GM23248 (cell line): ENCODE measurements at regions not wholly inside any gene's neighbourhood (a gene's known extent, or its start where the extent isn't known, plus 50 kb on each side); places are given as distances from the start of the nearest gene placed in this dataset.

Source experiments
- DNase-seq: peaks from one replicate; pipeline ENCODE4 v3.0.0-alpha.2; 2015
- H2AFZ ChIP-seq: fragments of 200-600 bp; sonication (generic); 2 replicates; pipeline ENCODE4 v1.6.1; 2016; ENCODE audit warnings: antibody characterized with exemption
- H3F3A ChIP-seq: fragments of 200-600 bp; sonication (generic); 2 replicates; pipeline ENCODE4 v1.6.1; 2016; ENCODE audit warnings: mild to moderate bottlenecking, antibody characterized with exemption, mixed run types; ENCODE audit not compliant: insufficient read depth
- H3K27ac ChIP-seq: fragments of 200-600 bp; sonication (generic); 2 replicates; pipeline ENCODE4 v1.5.1; 2016; ENCODE audit warnings: mild to moderate bottlenecking
- H3K27me3 ChIP-seq: fragments of 200-600 bp; sonication (generic); replicated peaks from 2 replicates; pipeline ENCODE4 v1.6.1; 2016; ENCODE audit warnings: mild to moderate bottlenecking; ENCODE audit not compliant: insufficient read depth
- H3K36me3 ChIP-seq: fragments of 200-600 bp; sonication (generic); 2 replicates; pipeline ENCODE4 v1.6.1; 2016; ENCODE audit warnings: low read depth, mild to moderate bottlenecking
- H3K4me1 ChIP-seq: fragments of 200-600 bp; sonication (generic); 2 replicates; pipeline ENCODE4 v1.6.1; 2016; ENCODE audit warnings: mild to moderate bottlenecking; ENCODE audit not compliant: insufficient read depth
- H3K4me2 ChIP-seq: fragments of 200-600 bp; sonication (generic); one replicate; pipeline ENCODE4 v1.6.1; 2016; ENCODE audit warnings: mild to moderate bottlenecking; ENCODE audit not compliant: unreplicated experiment
- H3K4me3 ChIP-seq: fragments of 200-600 bp; sonication (generic); 2 replicates; pipeline ENCODE4 v1.5.1; 2016; ENCODE audit warnings: mild to moderate bottlenecking
- H3K79me2 ChIP-seq: fragments of 200-600 bp; sonication (generic); 2 replicates; pipeline ENCODE4 v1.6.1; 2016; ENCODE audit warnings: mild to moderate bottlenecking; ENCODE audit not compliant: insufficient read depth
- H3K9ac ChIP-seq: fragments of 200-600 bp; sonication (generic); 2 replicates; pipeline ENCODE4 v1.6.1; 2016; ENCODE audit warnings: mild to moderate bottlenecking
- H3K9me2 ChIP-seq: fragments of 200-600 bp; sonication (generic); 2 replicates; pipeline ENCODE4 v1.6.1; 2016; ENCODE audit warnings: mixed run types, mild to moderate bottlenecking, moderate library complexity; ENCODE audit not compliant: insufficient read depth
- H3K9me3 ChIP-seq: fragments of 200-600 bp; sonication (generic); one replicate; pipeline ENCODE4 v1.6.1; 2017; ENCODE audit warnings: low read depth
- H4K20me1 ChIP-seq: fragments of 200-600 bp; sonication (generic); 2 replicates; pipeline ENCODE4 v1.6.0; 2016; ENCODE audit not compliant: insufficient read depth
- EZH2 ChIP-seq: fragments of 200-600 bp; sonication (generic); IDR thresholded peaks from 2 replicates; pipeline ENCODE4 v1.6.1; 2018; ENCODE audit warnings: antibody characterized with exemption, mild to moderate bottlenecking; ENCODE audit not compliant: insufficient read depth, poor library complexity, severe bottlenecking
- EZH2phosphoT487 ChIP-seq: fragments of 200-600 bp; sonication (generic); IDR thresholded peaks from 2 replicates; pipeline ENCODE4 v1.6.1; 2018; ENCODE audit warnings: antibody characterized with exemption, moderate library complexity, mild to moderate bottlenecking, low read depth; ENCODE audit not compliant: insufficient read depth
- WGBS, 2 experiments: methylation state at CpG; one replicate each; pipeline ENCODE4 v1.1.6; 2015 to 2017; ENCODE audit warnings: low lambda C conversion rate in 2 of 2, low coverage in 1 of 2; ENCODE audit errors: missing lambda C conversion rate in 2 of 2; 5-methylcytosine and 5-hydroxymethylcytosine counted together
- in situ Hi-C: fragments of 300-500 bp; cut with MboI; formaldehyde crosslinking; loops from 2 replicates; pipeline ENCODE4 v1.15.0; 2020

DNA sequence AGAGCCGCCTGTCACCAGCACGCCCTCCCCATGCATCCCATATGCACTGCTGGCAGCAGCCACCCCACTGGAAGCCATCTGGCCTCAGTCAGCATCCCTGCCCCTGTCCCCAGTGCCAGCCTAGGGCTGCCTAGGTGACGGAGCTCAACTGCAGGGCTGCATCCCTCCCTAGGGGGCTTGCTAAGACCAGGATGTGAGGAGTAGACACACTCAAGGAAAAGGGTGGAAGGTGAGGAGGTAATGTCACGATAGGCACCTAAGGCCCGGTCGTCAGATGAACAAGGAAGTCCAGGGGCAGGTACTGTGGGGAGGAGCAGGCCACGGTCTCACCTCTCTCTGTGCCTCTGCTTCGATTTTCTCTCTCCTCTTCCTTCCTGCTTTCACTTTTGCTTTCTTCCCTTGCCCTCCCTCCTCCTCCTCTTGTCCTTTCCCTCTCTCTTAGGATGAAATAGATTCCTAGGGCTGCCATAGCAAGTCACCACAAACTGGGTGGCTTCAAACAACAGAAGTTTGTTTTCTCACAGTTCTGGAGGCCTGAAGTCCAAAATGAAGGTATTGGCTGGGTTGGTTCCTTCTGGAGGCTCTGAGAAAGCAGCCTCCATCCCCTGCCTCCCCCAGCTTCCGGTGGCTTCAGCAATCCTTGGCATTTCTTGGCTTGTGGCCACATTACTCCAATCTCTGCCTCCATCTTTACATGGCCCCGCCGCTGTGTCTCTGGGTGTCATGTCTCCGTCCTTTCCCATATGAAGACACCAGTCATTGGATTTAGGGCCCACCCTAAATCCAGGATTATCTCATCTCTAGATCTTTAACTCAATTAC is 298.3 kb downstream of the SHQ1 start:
- no peaks in the 10 kb centered on the region for H3K36me3 ChIP-seq
- H3K79me2 ChIP-seq, result no peaks in the 10 kb centered on the region
- H3K27me3 ChIP-seq, result no peaks in the 10 kb centered on the region
- H3F3A ChIP-seq, result no peaks in the 10 kb centered on the region
- H3K9ac ChIP-seq, result no peak overlapping the region
- H2AFZ ChIP-seq, result no peak overlapping the region
- no peak overlapping the region for H3K27ac ChIP-seq
- H3K9me2 ChIP-seq, result no peaks in the 10 kb centered on the region
- H3K9me3 ChIP-seq, result no peaks in the 10 kb centered on the region
- in situ Hi-C loops, result no loop called here
- H4K20me1 ChIP-seq, result no peaks in the 10 kb centered on the region
- no peak overlapping the region for H3K4me2 ChIP-seq
- H3K4me1 ChIP-seq, result no peaks in the 10 kb centered on the region
- WGBS, 2 experiments, result 72 to 78% methylated on average over 12 of the region's 12 CpGs
- no peak for DNase-seq
- H3K4me3 ChIP-seq, result no peak overlapping the region
- no peak for TF ChIP-seq EZH2phosphoT487
- no peak for TF ChIP-seq EZH2

GRCh38 chr3:72548981-72549380 is 299.3 kb downstream of the SHQ1 start:
- in situ Hi-C loops, result no loop called here
- no peak for TF ChIP-seq EZH2phosphoT487
- no peak for TF ChIP-seq EZH2
- H3F3A ChIP-seq, result no peaks in the 10 kb centered on the region
- no peaks in the 10 kb centered on the region for H3K27me3 ChIP-seq
- no peak overlapping the region for H3K4me2 ChIP-seq
- no peaks in the 10 kb centered on the region for H3K79me2 ChIP-seq
- H3K9me2 ChIP-seq, result no peaks in the 10 kb centered on the region
- no peak for DNase-seq
- WGBS, 2 experiments, result 62 to 63% methylated on average over 4 of the region's 4 CpGs
- H3K9ac ChIP-seq, result no peak overlapping the region
- no peak overlapping the region for H3K4me3 ChIP-seq
- H4K20me1 ChIP-seq, result no peaks in the 10 kb centered on the region
- H3K4me1 ChIP-seq, result no peaks in the 10 kb centered on the region
- H3K36me3 ChIP-seq, result no peaks in the 10 kb centered on the region
- no peak overlapping the region for H3K27ac ChIP-seq
- H3K9me3 ChIP-seq, result no peaks in the 10 kb centered on the region
- H2AFZ ChIP-seq, result no peak overlapping the region

GRCh38 chr3:72548461-72548860 is 299.8 kb downstream of the SHQ1 start:
- no peaks in the 10 kb centered on the region for H3K79me2 ChIP-seq
- no peak overlapping the region for H3K4me2 ChIP-seq
- H3K4me3 ChIP-seq, result no peak overlapping the region
- no peak for DNase-seq
- in situ Hi-C loops, result no loop called here
- H3K27me3 ChIP-seq, result no peaks in the 10 kb centered on the region
- no peak overlapping the region for H3K27ac ChIP-seq
- no peaks in the 10 kb centered on the region for H3F3A ChIP-seq
- no peak for TF ChIP-seq EZH2
- TF ChIP-seq EZH2phosphoT487, result no peak
- 0% methylated on average over 1 of the region's 1 CpG for WGBS, 2 experiments
- no peaks in the 10 kb centered on the region for H3K9me3 ChIP-seq
- no peaks in the 10 kb centered on the region for H3K36me3 ChIP-seq
- no peaks in the 10 kb centered on the region for H4K20me1 ChIP-seq
- no peaks in the 10 kb centered on the region for H3K4me1 ChIP-seq
- H3K9me2 ChIP-seq, result no peaks in the 10 kb centered on the region
- H3K9ac ChIP-seq, result no peak overlapping the region
- no peak overlapping the region for H2AFZ ChIP-seq

DNA sequence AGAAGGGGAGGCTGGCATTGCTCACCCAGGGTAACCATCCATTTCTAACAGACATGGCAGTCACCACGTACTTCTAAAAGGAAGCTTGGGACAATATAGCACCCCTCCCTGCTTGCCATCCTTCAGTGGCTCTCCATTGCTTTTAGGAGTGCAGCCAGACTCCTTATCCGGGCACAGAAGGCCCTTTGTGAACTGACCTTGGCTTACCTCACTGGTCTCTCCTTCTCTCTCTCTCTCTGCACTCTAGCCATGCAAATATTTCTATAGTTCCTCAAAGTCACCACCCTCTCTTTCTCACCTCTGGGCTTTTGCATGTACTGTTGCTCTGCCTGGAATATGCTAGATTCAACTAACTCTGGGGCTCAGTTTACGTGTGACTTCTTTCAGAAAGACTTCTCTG is 301.1 kb downstream of the SHQ1 start:
- TF ChIP-seq EZH2phosphoT487 (no peak), EZH2 (no peak)
- in situ Hi-C loops, result no loop called here

More for the DNA sequence above, 301.1 kb downstream of the SHQ1 start:
- H3K9ac ChIP-seq, result no peak overlapping the region
- 47 to 54% methylated on average over 3 of the region's 3 CpGs for WGBS, 2 experiments
- no peaks in the 10 kb centered on the region for H3K9me3 ChIP-seq
- H3F3A ChIP-seq, result no peaks in the 10 kb centered on the region
- H3K36me3 ChIP-seq, result no peaks in the 10 kb centered on the region
- no peaks in the 10 kb centered on the region for H3K4me1 ChIP-seq
- H2AFZ ChIP-seq, result no peak overlapping the region
- no peak overlapping the region for H3K4me2 ChIP-seq
- DNase-seq, result no peak
- H3K27me3 ChIP-seq, result no peaks in the 10 kb centered on the region
- H3K27ac ChIP-seq, result no peak overlapping the region
- no peaks in the 10 kb centered on the region for H3K9me2 ChIP-seq
- no peaks in the 10 kb centered on the region for H4K20me1 ChIP-seq
- no peak overlapping the region for H3K4me3 ChIP-seq
- H3K79me2 ChIP-seq, result no peaks in the 10 kb centered on the region
